ENCODE measurements at regions not wholly inside any gene's neighbourhood (a gene's known extent, or its start where the extent isn't known, plus 50 kb on each side); places are given as distances from the start of the nearest gene placed in this dataset.
"Not testable (repeated sequence)": the region's sequence is repeated elsewhere in the genome, so short reads cannot be mapped to it uniquely, and the experiment has no call there.

GRCh38 chr10:8852546-8852945 is 798.1 kb downstream of the GATA3 start:
- H3K36me3 ChIP-seq (ENCODE audit: control insufficient read depth, insufficient read depth, low read length), result no peaks in the 10 kb centered on the region
- H3K27me3 ChIP-seq (ENCODE audit: control insufficient read depth, insufficient read depth, low read length), result no peaks in the 10 kb centered on the region
- 88% methylated on average over 1 of the region's 3 CpGs for WGBS (ENCODE audit: insufficient coverage)
- H3K27ac ChIP-seq (ENCODE audit: low read depth, low read length), result no peak overlapping the region
- DNase-seq (ENCODE audit: low read depth in 4 of 6, low spot score in 6 of 6), result no peak
- no peaks in the 10 kb centered on the region for H3K9me3 ChIP-seq (ENCODE audit: control insufficient read depth, insufficient read depth, low read length)
- H3K4me3 ChIP-seq (ENCODE audit: low read depth, low read length), result no peak overlapping the region
- no peaks in the 10 kb centered on the region for H3K4me1 ChIP-seq (ENCODE audit: control insufficient read depth, insufficient read depth, low read length)

GRCh38 chr10:8853048-8853447 is 798.6 kb downstream of the GATA3 start:
- Histone ChIP-seq H3K4me3 (ENCODE audit: low read depth, low read length) (no peak overlapping the region), H3K36me3 (ENCODE audit: control insufficient read depth, insufficient read depth, low read length) (no peaks in the 10 kb centered on the region), H3K27ac (ENCODE audit: low read depth, low read length) (no peak overlapping the region), H3K4me1 (ENCODE audit: control insufficient read depth, insufficient read depth, low read length) (no peaks in the 10 kb centered on the region), H3K27me3 (ENCODE audit: control insufficient read depth, insufficient read depth, low read length) (no peaks in the 10 kb centered on the region), H3K9me3 (ENCODE audit: control insufficient read depth, insufficient read depth, low read length) (no peaks in the 10 kb centered on the region)
- DNase-seq (ENCODE audit: low read depth in 4 of 6, low spot score in 6 of 6), result no peak
- no CpG with 5 or more reads among the region's 7 CpGs for WGBS (ENCODE audit: insufficient coverage)

- WGBS (ENCODE audit: insufficient coverage), result no CpG with 5 or more reads among the region's 29 CpGs
- H3K27ac ChIP-seq (ENCODE audit: low read depth, low read length); DNase-seq (ENCODE audit: low read depth in 4 of 6, low spot score in 6 of 6); H3K4me1 ChIP-seq (ENCODE audit: control insufficient read depth, insufficient read depth, low read length); H3K9me3 ChIP-seq (ENCODE audit: control insufficient read depth, insufficient read depth, low read length); H3K27me3 ChIP-seq (ENCODE audit: control insufficient read depth, insufficient read depth, low read length); H3K4me3 ChIP-seq (ENCODE audit: low read depth, low read length); H3K36me3 ChIP-seq (ENCODE audit: control insufficient read depth, insufficient read depth, low read length): not testable (repeated sequence)
Measured at GRCh38 chr10:8868924-8869323, 814.4 kb downstream of the GATA3 start.

GRCh38 chr10:8873310-8873709 is 818.8 kb downstream of the GATA3 start:
- DNase-seq (ENCODE audit: low read depth in 4 of 6, low spot score in 6 of 6), result peak; percentile 7 to 87 (median 20)
- Histone ChIP-seq H3K36me3 (ENCODE audit: control insufficient read depth, insufficient read depth, low read length) (no peaks in the 10 kb centered on the region), H3K27ac (ENCODE audit: low read depth, low read length) (no peak overlapping the region), H3K4me3 (ENCODE audit: low read depth, low read length) (no peak overlapping the region), H3K9me3 (ENCODE audit: control insufficient read depth, insufficient read depth, low read length) (no peaks in the 10 kb centered on the region), H3K4me1 (ENCODE audit: control insufficient read depth, insufficient read depth, low read length) (no peaks in the 10 kb centered on the region), H3K27me3 (ENCODE audit: control insufficient read depth, insufficient read depth, low read length) (no peaks in the 10 kb centered on the region)
- WGBS (ENCODE audit: insufficient coverage), result no CpG with 5 or more reads among the region's 3 CpGs

DNA sequence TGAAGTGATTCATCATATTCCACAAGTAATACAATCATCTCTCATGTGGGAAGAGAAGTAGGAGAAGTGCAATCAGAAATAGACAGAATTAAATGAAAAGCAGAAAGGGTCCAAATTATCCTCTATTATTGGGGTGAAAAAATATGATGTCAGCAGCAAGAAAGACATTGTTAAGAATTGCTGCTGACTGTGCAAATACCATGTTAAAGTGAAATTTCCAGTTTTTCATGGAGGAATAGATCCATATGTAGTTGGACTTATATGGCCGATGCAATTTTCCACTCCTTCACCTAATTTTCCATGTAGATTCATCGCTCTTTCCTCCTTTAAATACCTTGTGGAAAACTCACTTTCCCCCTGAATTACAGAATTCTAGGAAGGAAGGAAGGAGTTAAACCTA is 819.8 kb downstream of the GATA3 start:
- no peaks in the 10 kb centered on the region for H3K4me1 ChIP-seq (ENCODE audit: control insufficient read depth, insufficient read depth, low read length)
- H3K27ac ChIP-seq (ENCODE audit: low read depth, low read length), result no peak overlapping the region
- no CpG with 5 or more reads among the region's 2 CpGs for WGBS (ENCODE audit: insufficient coverage)
- no peaks in the 10 kb centered on the region for H3K9me3 ChIP-seq (ENCODE audit: control insufficient read depth, insufficient read depth, low read length)
- no peak for DNase-seq (ENCODE audit: low read depth in 4 of 6, low spot score in 6 of 6)
- no peaks in the 10 kb centered on the region for H3K27me3 ChIP-seq (ENCODE audit: control insufficient read depth, insufficient read depth, low read length)
- H3K36me3 ChIP-seq (ENCODE audit: control insufficient read depth, insufficient read depth, low read length), result no peaks in the 10 kb centered on the region
- no peak overlapping the region for H3K4me3 ChIP-seq (ENCODE audit: low read depth, low read length)

DNA sequence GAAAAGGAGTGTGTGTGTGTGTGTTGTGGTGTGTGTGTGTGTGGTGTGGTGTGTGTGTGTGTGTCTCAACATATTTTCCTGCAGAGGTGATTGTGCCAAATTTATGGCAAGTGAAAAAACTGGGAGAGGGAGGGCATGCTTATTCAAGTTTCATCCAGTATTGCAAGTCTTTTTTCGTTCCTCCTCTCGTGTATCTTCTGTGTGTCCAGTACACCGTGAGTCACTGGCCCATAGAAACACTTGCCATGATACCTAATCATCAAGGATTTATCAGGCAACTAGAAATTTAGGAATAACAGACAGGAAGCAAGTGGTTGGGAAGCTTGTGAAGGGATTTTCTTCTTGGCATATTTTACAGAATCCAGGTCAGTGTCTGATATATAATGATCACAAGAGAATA is 820.5 kb downstream of the GATA3 start:
- Histone ChIP-seq H3K4me1 (ENCODE audit: control insufficient read depth, insufficient read depth, low read length) (no peaks in the 10 kb centered on the region), H3K36me3 (ENCODE audit: control insufficient read depth, insufficient read depth, low read length) (no peaks in the 10 kb centered on the region), H3K27me3 (ENCODE audit: control insufficient read depth, insufficient read depth, low read length) (no peaks in the 10 kb centered on the region), H3K9me3 (ENCODE audit: control insufficient read depth, insufficient read depth, low read length) (no peaks in the 10 kb centered on the region), H3K4me3 (ENCODE audit: low read depth, low read length) (no peak overlapping the region), H3K27ac (ENCODE audit: low read depth, low read length) (no peak overlapping the region)
- WGBS (ENCODE audit: insufficient coverage), result 90% methylated on average over 3 of the region's 3 CpGs
- no peak for DNase-seq (ENCODE audit: low read depth in 4 of 6, low spot score in 6 of 6)

DNA sequence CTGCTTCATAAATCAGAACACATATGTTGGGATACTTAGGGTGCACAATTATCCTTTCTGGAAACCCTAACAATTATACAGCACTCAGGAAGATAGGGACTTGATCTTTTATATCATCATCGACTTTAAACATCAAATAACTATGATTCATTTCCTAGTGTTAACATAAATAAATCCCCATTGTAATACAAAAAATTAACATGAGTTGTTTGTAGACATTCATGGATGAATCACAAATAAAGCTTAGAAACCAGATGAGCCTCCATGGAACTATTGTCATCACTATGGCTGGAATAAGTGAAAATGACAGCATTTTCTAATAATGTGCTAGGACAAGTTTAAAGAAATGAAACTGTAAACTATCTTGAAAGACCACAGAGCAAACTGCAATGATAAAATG is 821.7 kb downstream of the GATA3 start:
- Histone ChIP-seq H3K9me3 (ENCODE audit: control insufficient read depth, insufficient read depth, low read length) (no peaks in the 10 kb centered on the region), H3K27ac (ENCODE audit: low read depth, low read length) (no peak overlapping the region), H3K4me3 (ENCODE audit: low read depth, low read length) (no peak overlapping the region), H3K4me1 (ENCODE audit: control insufficient read depth, insufficient read depth, low read length) (no peaks in the 10 kb centered on the region), H3K36me3 (ENCODE audit: control insufficient read depth, insufficient read depth, low read length) (no peaks in the 10 kb centered on the region), H3K27me3 (ENCODE audit: control insufficient read depth, insufficient read depth, low read length) (no peaks in the 10 kb centered on the region)
- no peak for DNase-seq (ENCODE audit: low read depth in 4 of 6, low spot score in 6 of 6)
- no CpG with 5 or more reads among the region's 1 CpG for WGBS (ENCODE audit: insufficient coverage)

GRCh38 chr10:8889538-8889937 is 835.0 kb downstream of the GATA3 start:
- no peaks in the 10 kb centered on the region for H3K27me3 ChIP-seq (ENCODE audit: control insufficient read depth, insufficient read depth, low read length)
- no peaks in the 10 kb centered on the region for H3K36me3 ChIP-seq (ENCODE audit: control insufficient read depth, insufficient read depth, low read length)
- no peaks in the 10 kb centered on the region for H3K9me3 ChIP-seq (ENCODE audit: control insufficient read depth, insufficient read depth, low read length)
- DNase-seq (ENCODE audit: low read depth in 4 of 6, low spot score in 6 of 6), result no peak
- H3K27ac ChIP-seq (ENCODE audit: low read depth, low read length), result no peak overlapping the region
- H3K4me3 ChIP-seq (ENCODE audit: low read depth, low read length), result no peak overlapping the region
- no peaks in the 10 kb centered on the region for H3K4me1 ChIP-seq (ENCODE audit: control insufficient read depth, insufficient read depth, low read length)
- WGBS (ENCODE audit: insufficient coverage), result no CpG with 5 or more reads among the region's 2 CpGs

GRCh38 chr10:8893102-8893501 is 838.6 kb downstream of the GATA3 start:
- H3K27me3 ChIP-seq (ENCODE audit: control insufficient read depth, insufficient read depth, low read length), result no peaks in the 10 kb centered on the region
- no peak for DNase-seq (ENCODE audit: low read depth in 4 of 6, low spot score in 6 of 6)
- no peak overlapping the region for H3K4me3 ChIP-seq (ENCODE audit: low read depth, low read length)
- no CpG with 5 or more reads among the region's 3 CpGs for WGBS (ENCODE audit: insufficient coverage)
- H3K4me1 ChIP-seq (ENCODE audit: control insufficient read depth, insufficient read depth, low read length), result no peaks in the 10 kb centered on the region
- H3K27ac ChIP-seq (ENCODE audit: low read depth, low read length), result no peak overlapping the region
- H3K9me3 ChIP-seq (ENCODE audit: control insufficient read depth, insufficient read depth, low read length), result no peaks in the 10 kb centered on the region
- H3K36me3 ChIP-seq (ENCODE audit: control insufficient read depth, insufficient read depth, low read length), result no peaks in the 10 kb centered on the region

DNA sequence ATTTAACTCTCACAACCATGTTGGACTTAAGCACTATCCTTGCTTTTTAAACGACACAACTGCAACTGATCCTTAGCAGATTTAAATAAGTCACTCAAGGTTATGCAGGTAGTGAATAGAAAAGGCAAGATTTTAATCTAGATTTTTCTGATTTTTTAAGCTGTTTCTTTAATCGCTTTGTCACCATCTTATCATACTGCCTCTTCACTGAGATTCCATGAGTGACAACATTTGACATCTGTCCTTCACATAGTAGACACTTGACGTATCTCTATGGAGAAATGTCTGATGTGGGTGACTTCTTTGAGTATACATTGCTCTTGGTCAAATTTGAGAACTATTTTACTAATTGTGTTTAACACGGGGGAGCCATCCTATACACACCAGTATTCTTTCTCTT is 839.7 kb downstream of the GATA3 start:
- Histone ChIP-seq H3K27ac (ENCODE audit: low read depth, low read length) (no peak overlapping the region), H3K9me3 (ENCODE audit: control insufficient read depth, insufficient read depth, low read length) (no peaks in the 10 kb centered on the region), H3K4me1 (ENCODE audit: control insufficient read depth, insufficient read depth, low read length) (no peaks in the 10 kb centered on the region), H3K27me3 (ENCODE audit: control insufficient read depth, insufficient read depth, low read length) (no peaks in the 10 kb centered on the region), H3K4me3 (ENCODE audit: low read depth, low read length) (no peak overlapping the region), H3K36me3 (ENCODE audit: control insufficient read depth, insufficient read depth, low read length) (no peaks in the 10 kb centered on the region)
- no peak for DNase-seq (ENCODE audit: low read depth in 4 of 6, low spot score in 6 of 6)
- WGBS (ENCODE audit: insufficient coverage), result no CpG with 5 or more reads among the region's 4 CpGs
